Stimulated activated CD8-positive, alpha-beta memory T cell treated with anti-CD3 and anti-CD28 coated beads, Interleukin-7, amount 100 ng/mL, for 4 hours (primary cell): ENCODE measurements at regions not wholly inside any gene's neighbourhood (a gene's known extent, or its start where the extent isn't known, plus 50 kb on each side); places are given as distances from the start of the nearest gene placed in this dataset.
"Not testable (repeated sequence)": the region's sequence is repeated elsewhere in the genome, so short reads cannot be mapped to it uniquely, and the experiment has no call there.

Experiments used
- DNase-seq, 2 donors: peaks; one replicate each; pipeline ENCODE4 v3.0.0-alpha.2; 2020; ENCODE audit warnings: low read depth in 2 of 2

DNA sequence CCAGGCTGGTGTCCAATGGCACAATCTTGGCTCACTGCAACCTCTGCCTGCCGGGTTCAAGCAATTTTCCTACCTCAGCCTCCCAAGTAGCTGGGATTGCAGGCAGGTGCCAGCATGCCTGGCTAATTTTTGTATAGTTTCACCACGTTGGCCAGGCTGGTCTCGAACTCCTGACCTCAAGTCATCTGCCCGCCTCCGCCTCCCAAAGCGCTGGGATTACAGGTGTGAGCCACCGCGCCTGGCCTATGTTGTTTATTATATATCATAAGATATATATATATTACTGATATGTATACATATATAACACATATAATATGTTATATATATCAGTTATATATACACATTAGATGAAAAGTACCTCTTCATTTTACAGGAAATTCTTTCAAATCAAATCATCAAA is 914.7 kb downstream of the FOXD4L5 start:
- DNase-seq = not testable (repeated sequence)

DNA sequence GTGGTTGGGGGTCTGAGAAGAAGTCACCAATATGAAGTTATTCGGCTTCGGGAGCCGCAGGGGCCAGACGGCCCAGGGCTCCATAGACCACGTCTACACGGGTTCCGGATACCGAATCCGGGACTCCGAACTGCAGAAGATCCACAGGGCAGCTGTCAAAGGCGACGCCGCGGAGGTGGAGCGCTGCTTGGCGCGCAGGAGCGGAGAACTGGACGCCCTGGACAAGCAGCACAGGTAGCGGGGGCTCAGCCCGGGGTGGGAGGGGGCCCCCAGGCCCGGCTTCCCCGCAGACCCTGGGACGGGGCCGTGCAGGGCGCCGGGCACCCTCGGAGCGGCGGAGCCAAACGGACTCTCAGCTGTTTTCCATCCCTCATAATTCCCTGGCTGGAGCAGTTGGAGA is 915.4 kb downstream of the FOXD4L5 start:
- DNase-seq = not testable (repeated sequence)

DNA sequence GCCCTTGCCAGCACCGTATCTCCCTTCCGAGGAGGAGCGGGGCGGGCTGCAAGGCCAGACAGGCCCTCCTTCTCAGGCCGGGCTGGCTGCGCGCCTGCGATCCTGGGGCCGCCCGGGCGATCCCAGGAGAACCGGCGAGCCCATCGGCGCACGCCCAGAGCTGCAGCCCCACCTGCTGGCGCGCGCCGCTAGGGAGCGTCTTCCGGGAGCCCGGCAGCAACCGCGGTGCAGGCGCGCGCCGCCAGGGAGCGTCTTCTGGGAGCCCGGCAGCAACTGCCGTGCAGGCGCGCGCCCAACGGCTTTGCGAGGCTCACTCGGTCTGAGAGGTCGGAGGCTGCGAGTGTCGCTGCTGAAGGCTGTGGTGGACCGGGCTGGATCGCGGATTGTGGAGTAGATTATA is 915.9 kb downstream of the FOXD4L5 start:
- peak; percentile 34 to 74 for DNase-seq

DNA sequence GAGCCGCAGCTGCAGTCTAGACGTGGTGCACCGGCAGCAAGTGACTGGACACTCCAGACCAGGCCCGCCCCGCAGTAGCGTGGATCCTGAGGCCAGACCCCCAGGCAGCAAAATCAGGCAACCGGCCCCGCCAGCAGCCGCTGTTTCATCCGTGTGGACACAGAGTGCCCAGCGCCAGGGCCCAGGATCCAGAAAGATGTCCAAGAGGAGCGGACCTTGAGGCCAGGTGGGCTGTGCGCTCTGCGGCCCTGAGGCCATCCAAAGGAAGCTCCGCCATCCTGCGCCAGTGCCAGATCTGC is 916.4 kb downstream of the FOXD4L5 start:
- DNase-seq = not testable (repeated sequence)

DNA sequence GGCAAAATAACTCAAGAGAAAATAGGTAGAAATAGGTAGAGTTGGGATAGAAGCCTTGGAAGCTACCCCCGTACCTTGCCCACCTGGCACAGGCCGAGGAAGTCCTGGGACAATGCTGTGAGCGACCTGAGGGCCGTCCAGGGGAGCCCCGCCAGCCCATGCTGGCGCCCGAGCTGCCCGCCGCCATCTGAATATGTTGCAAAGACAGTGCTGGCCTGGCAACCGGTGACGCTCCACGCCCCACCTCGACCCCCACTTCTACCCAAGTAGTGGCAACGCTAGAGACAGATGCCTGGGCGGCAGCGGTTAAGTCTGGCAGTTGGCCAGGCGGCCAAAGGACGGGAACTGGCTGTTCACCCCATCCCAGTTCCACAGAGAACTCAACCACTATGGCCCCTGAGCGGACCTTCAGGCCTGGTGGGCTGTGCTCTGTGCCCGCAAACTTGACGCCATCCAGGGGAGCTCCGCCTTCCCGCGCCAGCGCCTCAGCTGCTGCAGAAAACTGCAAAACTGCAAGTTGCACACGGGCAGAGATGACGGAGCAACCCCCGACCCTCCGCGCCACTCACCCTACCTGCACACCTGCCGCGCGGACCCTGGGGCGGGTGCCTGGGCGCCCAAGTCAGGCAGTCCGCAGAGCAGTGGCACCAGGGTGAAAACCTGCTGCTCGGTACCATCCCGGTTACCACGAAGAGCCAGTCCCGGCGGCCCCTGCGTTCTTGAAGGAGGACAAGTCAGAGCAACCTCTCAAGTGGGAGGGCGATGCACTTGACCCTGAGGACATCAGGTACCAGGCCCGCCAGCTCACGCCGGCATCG is 917.0 kb downstream of the FOXD4L5 start:
- DNase-seq = not testable (repeated sequence)
